HCT116 (cell line): ENCODE measurements at regions not wholly inside any gene's neighbourhood (a gene's known extent, or its start where the extent isn't known, plus 50 kb on each side); places are given as distances from the start of the nearest gene placed in this dataset.

Source experiments
- ATAC-seq: fragments of 200-7000 bp; cut with Tn5 transposase; 2 replicates; pipeline ENCODE4 v1.9.1; 2020; ENCODE audit warnings: mild to moderate bottlenecking, moderate library complexity
- BruUV-seq: library from RNA; stranded (reverse); fragments of 400-500 nt; replicated peaks from 2 replicates; lab custom pipeline; 2021; lab: Mats Ljungman, UMichigan
- CTCF ChIA-PET: fragments of 300-600 bp; sonication (Branson Sonifier 250); formaldehyde crosslinking; loops from one replicate; lab custom pipeline; 2021; ENCODE audit warnings: antibody characterized with exemption; lab: Charles Lee
- POLR2A ChIA-PET: fragments of 300-600, 350-600 bp; sonication (Branson Sonifier 250); formaldehyde crosslinking; loops from one replicate; lab custom pipeline; 2021; ENCODE audit warnings: antibody characterized with exemption; lab: Charles Lee
- RAD21 ChIA-PET, 2 experiments: fragments of 300-600 bp; sonication (Branson Sonifier 250); formaldehyde crosslinking; loops; one replicate each; lab custom pipeline; 2023; ENCODE audit warnings: low total read pairs in 2 of 2; ENCODE audit not compliant: uncharacterized antibody in 2 of 2, unreplicated experiment in 2 of 2, low non-redundant PET in 1 of 2; lab: Charles Lee
- DNase-seq: peaks from one replicate; pipeline ENCODE4 v3.0.0-alpha.2; 2010; ENCODE audit warnings: low read depth, low spot score
- H2AFZ ChIP-seq: fragments of 200-600 bp; shearing (Covaris generic), sonication (generic); 2 replicates; pipeline ENCODE4 v1.6.1; 2017; ENCODE audit warnings: low read depth, mixed run types, mixed read lengths, antibody characterized with exemption, low read length; ENCODE audit not compliant: poor library complexity, severe bottlenecking
- H3K27ac ChIP-seq: 2 replicates; pipeline ENCODE4 v1.5.1; 2012; ENCODE audit warnings: low read depth, low read length
- H3K27me3 ChIP-seq: fragments of 200-600 bp; sonication (generic); 2 replicates; pipeline ENCODE4 v1.6.1; 2016; ENCODE audit warnings: mixed run types, low read length, mixed read lengths; ENCODE audit not compliant: insufficient read depth
- H3K36me3 ChIP-seq, 2 experiments: fragments of 200-500 bp in 1 of 2; fragments of 200-600 bp in 1 of 2; sonication (Bioruptor generic) in 1 of 2; sonication (generic) in 1 of 2; 2 replicates each; pipeline versions ENCODE4 v1.5.1 to v1.6.1; 2014 to 2016; ENCODE audit warnings: low read length in 2 of 2, inconsistent platforms in 1 of 2, mixed read lengths in 1 of 2, mixed run types in 1 of 2; ENCODE audit not compliant: insufficient read depth in 2 of 2, control insufficient read depth in 1 of 2
- H3K4me1 ChIP-seq, 2 experiments: fragments of 200-600 bp in 1 of 2; sonication (generic) in 1 of 2; 2 replicates each; pipeline versions ENCODE4 v1.5.1 to v1.6.1; 2012 to 2017; ENCODE audit warnings: low read length in 2 of 2, inconsistent platforms in 1 of 2, mild to moderate bottlenecking in 1 of 2, mixed read lengths in 1 of 2, mixed run types in 1 of 2, moderate library complexity in 1 of 2; ENCODE audit not compliant: insufficient read depth in 2 of 2, control insufficient read depth in 1 of 2
- H3K4me2 ChIP-seq: fragments of 200-600 bp; sonication (generic); 2 replicates; pipeline ENCODE4 v1.6.1; 2017; ENCODE audit warnings: mixed run types, low read length, mixed read lengths
- H3K4me3 ChIP-seq, 2 experiments: fragments of 200-600 bp in 1 of 2; sonication (generic) in 1 of 2; replicated peaks in 1 of 2; 2 replicates each; pipeline ENCODE4 v1.5.1; 2011 to 2016; ENCODE audit warnings: low read length in 2 of 2, control low read depth in 1 of 2, low read depth in 1 of 2, mild to moderate bottlenecking in 1 of 2, mixed read lengths in 1 of 2, mixed run types in 1 of 2
- H3K79me2 ChIP-seq: fragments of 200-600 bp; sonication (generic); 2 replicates; pipeline ENCODE4 v1.6.1; 2017; ENCODE audit warnings: mild to moderate bottlenecking, mixed run types, low read length, moderate library complexity, mixed read lengths; ENCODE audit not compliant: insufficient read depth
- H3K9ac ChIP-seq: fragments of 200-600 bp; sonication (generic); 2 replicates; pipeline ENCODE4 v1.6.1; 2016; ENCODE audit warnings: low read length, mixed read lengths
- H3K9me2 ChIP-seq: fragments of 200-600 bp; sonication (generic), shearing (Covaris generic); 2 replicates; pipeline ENCODE4 v1.6.1; 2017; ENCODE audit warnings: mixed run types, mild to moderate bottlenecking, moderate library complexity; ENCODE audit not compliant: insufficient read depth
- H3K9me3 ChIP-seq, 2 experiments: fragments of 200-500 bp in 1 of 2; fragments of 200-600 bp in 1 of 2; sonication (Bioruptor generic) in 1 of 2; sonication (generic) in 1 of 2; 2 replicates each; pipeline ENCODE4 v1.6.1; 2014 to 2017; ENCODE audit warnings: low read length in 2 of 2, mixed read lengths in 2 of 2, inconsistent platforms in 1 of 2, low read depth in 1 of 2, mild to moderate bottlenecking in 1 of 2, mixed run types in 1 of 2, moderate library complexity in 1 of 2; ENCODE audit not compliant: control insufficient read depth in 1 of 2, insufficient read depth in 1 of 2
- H4K20me1 ChIP-seq: fragments of 200-600 bp; sonication (generic), shearing (Covaris generic); 2 replicates; pipeline ENCODE4 v1.6.1; 2017; ENCODE audit warnings: mixed run types, mild to moderate bottlenecking, moderate library complexity; ENCODE audit not compliant: insufficient read depth
- ATF3 ChIP-seq: IDR thresholded peaks from 2 replicates; pipeline ENCODE4 v1.6.1; 2012
- CEBPB ChIP-seq: IDR thresholded peaks from 2 replicates; pipeline ENCODE4 v1.6.1; 2012; ENCODE audit warnings: low read depth
- CTCF ChIP-seq, 3 experiments: fragments of 200-600 bp in 1 of 3; sonication (generic) in 1 of 3; IDR thresholded peaks in 2 of 3; conservative IDR thresholded peaks in 1 of 3; 2 replicates each; pipeline ENCODE4 v1.5.1; 2012 to 2017; ENCODE audit warnings: low read depth in 2 of 3, low read length in 2 of 3, antibody characterized with exemption in 1 of 3, borderline replicate concordance in 1 of 3, control low read depth in 1 of 3, mild to moderate bottlenecking in 1 of 3, mixed read lengths in 1 of 3, mixed run types in 1 of 3, moderate library complexity in 1 of 3; ENCODE audit not compliant: insufficient read depth in 1 of 3
- ELF1 ChIP-seq: IDR thresholded peaks from 2 replicates; pipeline ENCODE4 v1.6.1; 2012; ENCODE audit warnings: low read depth, borderline replicate concordance
- EZH2 ChIP-seq: fragments of 200-600 bp; sonication (generic); IDR thresholded peaks from 2 replicates; pipeline ENCODE4 v1.6.1; 2017; ENCODE audit warnings: antibody characterized with exemption, mixed run types
- FOSL1 ChIP-seq: IDR thresholded peaks from 2 replicates; pipeline ENCODE4 v1.6.1; 2012; ENCODE audit warnings: low read depth
- JUND ChIP-seq: IDR thresholded peaks from 2 replicates; pipeline ENCODE4 v1.6.1; 2012
- MAX ChIP-seq: IDR thresholded peaks from 2 replicates; pipeline ENCODE4 v1.6.1; 2012
- POLR2A ChIP-seq: IDR thresholded peaks from 2 replicates; pipeline ENCODE4 v1.7.0; 2011; ENCODE audit warnings: borderline replicate concordance; ENCODE audit not compliant: insufficient read depth, insufficient read length; ENCODE audit errors: extremely low read depth
- POLR2AphosphoS5 ChIP-seq: IDR thresholded peaks from 2 replicates; pipeline ENCODE4 v1.6.1; 2011; ENCODE audit warnings: mild to moderate bottlenecking, low read depth, low read length, moderate library complexity
- RAD21 ChIP-seq: IDR thresholded peaks from 2 replicates; pipeline ENCODE4 v1.6.1; 2012; ENCODE audit warnings: low read depth, mild to moderate bottlenecking
- REST ChIP-seq: IDR thresholded peaks from 2 replicates; pipeline ENCODE4 v1.6.1; 2012; ENCODE audit warnings: low read depth
- SIN3A ChIP-seq: IDR thresholded peaks from 2 replicates; pipeline ENCODE4 v1.6.1; 2012; ENCODE audit warnings: low read depth
- SP1 ChIP-seq: IDR thresholded peaks from 2 replicates; pipeline ENCODE4 v1.6.1; 2012; ENCODE audit warnings: low read depth
- SRF ChIP-seq: IDR thresholded peaks from 2 replicates; pipeline ENCODE4 v1.6.1; 2012; ENCODE audit warnings: low read depth
- YY1 ChIP-seq: IDR thresholded peaks from 2 replicates; pipeline ENCODE4 v1.6.1; 2011; ENCODE audit warnings: low read length, low read depth, moderate library complexity, mild to moderate bottlenecking; ENCODE audit not compliant: insufficient replicate concordance; ENCODE audit errors: extremely low read depth
- ZBTB33 ChIP-seq: IDR thresholded peaks from 2 replicates; pipeline ENCODE4 v1.6.1; 2011; ENCODE audit warnings: mild to moderate bottlenecking, low read length, moderate library complexity; ENCODE audit not compliant: insufficient replicate concordance; ENCODE audit errors: extremely low read depth
- ZFX ChIP-seq: fragments of 450-650 bp; IDR thresholded peaks from 2 replicates; pipeline ENCODE4 v1.6.1; 2017
- ZNF274 ChIP-seq: fragments of 200-500 bp; sonication (Bioruptor generic); IDR thresholded peaks from 2 replicates; pipeline ENCODE4 v1.6.1; 2014; ENCODE audit warnings: mild to moderate bottlenecking, low read depth, low read length, inconsistent platforms
- intact Hi-C: fragments of 100-400 bp; cut with micrococcal nuclease; formaldehyde crosslinking; loops from 2 replicates; pipeline ENCODE4 v1.10.0; 2022

- Histone ChIP-seq H3K36me3 (no peaks in the 10 kb centered on the region), H3K9me2 (no peaks in the 10 kb centered on the region), H2AFZ (no peak overlapping the region)
- DNase-seq, result no peak
- no peak for TF ChIP-seq ZFX
- no peak for TF ChIP-seq POLR2A
- TF ChIP-seq ELF1, result no peak
- TF ChIP-seq FOSL1, result no peak
- no peak for TF ChIP-seq JUND
- no peak for TF ChIP-seq MAX
- TF ChIP-seq ZNF274, result no peak
- no peak for TF ChIP-seq ATF3
- no peak for TF ChIP-seq SIN3A
- no peak for TF ChIP-seq CEBPB
- TF ChIP-seq POLR2AphosphoS5, result no peak
- no peak for TF ChIP-seq CTCF (IDR thresholded peaks at IDR 0.05 in 2 of 3, conservative IDR thresholded peaks at IDR 0.05 in 1 of 3; ENCODE audit: borderline replicate concordance in 1 of 3, insufficient read depth in 1 of 3, low read depth in 2 of 3, low read length in 2 of 3)
- TF ChIP-seq RAD21, result no peak
- TF ChIP-seq REST, result no peak
- no peak for TF ChIP-seq SRF
- TF ChIP-seq ZBTB33, result no peak
- TF ChIP-seq YY1, result no peak
- no peak for TF ChIP-seq EZH2
- TF ChIP-seq SP1, result no peak
- TF ChIP-seq, all 23 proteins: peak for 0
- H3K79me2 ChIP-seq, result no peaks in the 10 kb centered on the region
- H3K27me3 ChIP-seq, result no peaks in the 10 kb centered on the region
- H3K4me2 ChIP-seq, result no peak overlapping the region
- H3K4me1 ChIP-seq, result peaks cover 0 to 10% of the 10 kb centered on the region in 2 experiments; a peak in 2 of 4 replicates
- no peak overlapping the region for H3K9ac ChIP-seq
- BruUV-seq, result no TSS peak
- ChIA-PET CTCF (interaction anchor here (1.2 to 1.4 kb wide), 2 partner anchors 236 to 310 kb away, joined by 3 to 8 read pairs; no protein-coding TSS in a partner anchor), POLR2A (no interaction called here), RAD21 (no interaction called here)
- intact Hi-C loops, result loop anchor here (2.0 kb wide), 1 partner anchor 440 kb away; no protein-coding TSS in a partner anchor
- no peaks in the 10 kb centered on the region for H3K9me3 ChIP-seq
- H4K20me1 ChIP-seq, result no peaks in the 10 kb centered on the region
- H3K27ac ChIP-seq, result no peak overlapping the region
- no peak for ATAC-seq
- H3K4me3 ChIP-seq, result no peak overlapping the region
Measured at GRCh38 chr16:11404603-11405002, 59.3 kb downstream of the RMI2 start.
